HG03457 (cell line): ENCODE measurements at regions not wholly inside any gene's neighbourhood (a gene's known extent, or its start where the extent isn't known, plus 50 kb on each side); places are given as distances from the start of the nearest gene placed in this dataset.

ENCODE experiments used
- ATAC-seq: cut with Tn5 transposase; IDR thresholded peaks from one replicate; pipeline ENCODE4 v1.9.1; 2021; ENCODE audit warnings: moderate number of reproducible peaks; ENCODE audit not compliant: unreplicated experiment

DNA sequence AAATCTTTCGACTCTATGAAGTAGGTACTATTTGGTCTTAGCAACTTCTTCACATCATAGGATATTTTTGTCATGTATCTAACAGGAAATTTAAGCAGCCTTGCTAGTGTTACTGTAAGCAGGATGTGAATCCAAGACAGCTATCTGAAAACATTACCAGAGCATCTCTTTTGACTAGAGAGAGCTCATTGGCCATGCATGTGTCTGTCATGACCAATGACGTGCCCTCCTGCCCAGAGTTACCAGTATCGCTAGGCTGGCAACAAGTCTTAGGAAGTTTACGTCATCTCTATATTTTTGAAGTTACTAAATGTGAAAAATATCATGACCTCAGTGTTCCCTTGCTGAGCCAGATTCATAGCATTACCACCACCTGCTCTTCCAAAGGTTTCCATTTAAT lies 130.9 kb upstream of the TP63 start:
- ATAC-seq = no peak

GRCh38 chr3:189500798-189501495 lies 130.2 kb upstream of the TP63 start:
- ATAC-seq = no peak

DNA sequence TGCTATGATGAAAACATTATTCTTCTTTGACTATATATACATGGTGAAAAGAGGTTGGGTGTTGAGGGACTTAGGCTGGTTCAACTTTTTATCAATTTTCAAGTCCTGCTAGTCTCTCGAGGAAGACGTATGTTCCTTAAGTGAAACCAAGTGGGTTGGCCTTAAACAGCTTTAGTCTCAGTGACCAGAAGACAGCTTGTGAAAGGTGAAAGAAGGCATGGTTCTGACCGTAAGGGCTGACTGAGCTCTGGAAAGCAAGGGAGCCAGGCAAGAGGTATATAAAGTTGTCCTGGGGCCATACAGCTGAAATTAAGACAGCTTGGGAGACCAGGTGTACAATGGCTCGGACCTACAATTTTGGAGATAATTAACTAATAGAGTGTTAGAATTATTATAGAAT lies 128.9 kb upstream of the TP63 start:
- no peak for ATAC-seq

GRCh38 chr3:189502676-189503257 lies 128.4 kb upstream of the TP63 start:
- no peak for ATAC-seq

GRCh38 chr3:189507856-189508255 lies 123.3 kb upstream of the TP63 start:
- peak; percentile 72 for ATAC-seq

DNA sequence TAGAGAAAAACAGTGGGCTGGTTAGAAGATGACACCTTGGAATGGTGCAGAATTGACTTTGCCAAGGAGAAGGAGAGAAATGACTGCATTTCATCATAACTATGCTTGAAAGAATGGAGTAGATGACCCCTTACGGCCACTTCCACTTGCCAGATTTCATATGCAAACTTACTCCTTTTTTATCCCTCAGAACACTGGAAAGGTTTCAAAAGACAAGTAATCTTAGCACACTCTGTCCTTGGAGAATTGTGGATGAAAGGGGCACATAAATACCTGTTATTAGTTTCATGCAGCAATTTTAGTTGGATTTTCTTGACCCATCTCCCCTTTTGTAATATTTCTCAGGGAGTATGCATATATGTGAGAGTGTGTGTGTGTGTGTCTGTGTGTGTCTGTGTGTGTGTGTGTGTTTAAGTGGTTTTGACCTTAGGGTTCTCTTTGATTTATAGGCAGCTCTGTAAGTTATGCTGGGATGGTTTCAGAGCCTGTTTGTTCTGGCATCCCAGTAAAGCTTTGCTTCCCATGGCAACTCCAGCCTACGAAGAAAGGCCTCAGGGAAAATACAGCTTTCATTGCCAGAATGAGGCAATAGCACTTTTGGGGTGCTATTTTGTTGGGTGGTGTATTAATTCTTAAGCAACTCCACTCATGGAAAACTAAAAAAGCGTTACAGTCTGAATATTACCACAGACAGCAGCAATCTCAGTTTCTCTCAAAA lies 122.2 kb upstream of the TP63 start:
- ATAC-seq = no peak

DNA sequence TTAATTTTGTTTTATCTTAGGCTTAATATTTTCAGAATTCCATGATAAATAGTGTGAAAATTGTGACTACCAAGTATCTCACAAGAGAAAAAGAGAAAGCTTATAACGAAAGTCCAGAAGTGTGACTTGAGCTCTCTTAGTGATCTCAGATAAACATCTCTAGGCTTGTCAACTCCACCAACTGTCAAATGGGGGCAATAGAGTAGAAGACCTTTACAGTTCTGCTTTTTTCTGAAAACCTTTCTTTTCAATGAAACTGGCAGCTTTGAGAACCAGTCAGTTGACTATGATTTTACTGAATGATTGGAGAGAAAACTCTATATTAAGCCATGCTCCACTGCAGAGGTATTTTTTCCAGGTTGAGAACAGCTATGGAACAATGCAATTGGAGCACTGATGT lies 119.2 kb upstream of the TP63 start:
- ATAC-seq = peak; percentile 62

- no peak for ATAC-seq
These were observed 118.4 kb upstream of the TP63 start for GRCh38 chr3:189512821-189513220.

DNA sequence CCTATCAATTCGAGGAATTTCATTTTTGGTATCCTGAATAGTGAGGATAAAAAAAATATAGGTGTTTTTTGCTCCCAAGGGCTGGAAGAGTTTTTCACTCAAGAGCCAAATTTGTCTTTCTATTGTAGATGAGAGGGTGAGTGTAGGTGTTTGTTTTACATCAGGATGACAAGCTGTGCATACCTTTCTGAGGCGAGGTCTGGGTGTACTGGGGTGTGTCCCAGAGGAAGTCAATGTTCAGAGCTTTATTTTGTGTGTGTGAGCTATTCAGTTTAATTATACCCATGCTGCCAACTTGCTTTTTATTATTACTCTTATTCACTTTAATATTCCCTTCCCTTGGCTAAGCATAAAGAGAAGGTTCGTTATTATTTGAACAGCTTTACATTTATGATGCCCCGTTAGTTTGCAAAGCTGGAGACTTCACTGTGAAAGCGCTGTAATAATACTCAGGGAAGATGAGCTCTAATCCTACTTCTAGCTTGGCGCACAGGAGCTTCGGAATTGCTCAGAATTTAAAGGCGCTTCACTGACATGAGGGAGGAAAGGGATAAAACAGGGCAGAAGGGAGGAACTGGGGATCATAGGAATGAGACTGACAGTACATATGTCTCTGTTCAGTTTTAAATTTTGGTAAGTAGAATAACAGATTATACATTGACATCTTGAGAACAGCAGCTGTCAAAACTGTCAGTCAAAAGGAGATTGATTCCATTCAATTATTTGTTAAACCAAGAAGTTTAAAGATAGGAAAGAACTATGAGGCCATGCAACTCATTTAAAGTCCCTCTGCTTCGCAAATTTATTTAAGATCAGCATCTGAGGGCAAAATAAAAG lies 117.7 kb upstream of the TP63 start:
- ATAC-seq = no peak

DNA sequence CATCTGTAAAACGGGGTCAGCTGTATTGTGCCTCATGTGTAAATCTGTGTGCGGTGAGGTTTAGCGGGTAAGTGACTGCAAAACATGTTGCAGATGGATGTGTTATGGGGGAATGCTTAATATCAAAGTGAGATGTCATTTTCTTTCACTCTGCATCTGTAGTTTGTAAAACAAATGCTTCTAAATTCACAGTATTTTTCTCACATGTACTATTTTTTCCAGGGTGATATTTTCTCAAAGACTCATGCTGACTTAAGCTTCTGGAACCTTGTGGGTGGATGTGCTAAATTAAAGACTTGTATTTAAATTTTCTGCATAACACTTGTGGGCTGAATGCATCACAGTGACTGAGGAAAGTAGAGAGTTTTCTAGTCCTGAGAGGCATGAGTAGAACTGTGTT lies 115.2 kb upstream of the TP63 start:
- no peak for ATAC-seq

- ATAC-seq = no peak
These were observed 113.2 kb upstream of the TP63 start for GRCh38 chr3:189517981-189518380.

GRCh38 chr3:189519458-189519857 lies 111.7 kb upstream of the TP63 start:
- ATAC-seq = no peak

- no peak for ATAC-seq
These were observed 101.7 kb upstream of the TP63 start for GRCh38 chr3:189529468-189529867.

DNA sequence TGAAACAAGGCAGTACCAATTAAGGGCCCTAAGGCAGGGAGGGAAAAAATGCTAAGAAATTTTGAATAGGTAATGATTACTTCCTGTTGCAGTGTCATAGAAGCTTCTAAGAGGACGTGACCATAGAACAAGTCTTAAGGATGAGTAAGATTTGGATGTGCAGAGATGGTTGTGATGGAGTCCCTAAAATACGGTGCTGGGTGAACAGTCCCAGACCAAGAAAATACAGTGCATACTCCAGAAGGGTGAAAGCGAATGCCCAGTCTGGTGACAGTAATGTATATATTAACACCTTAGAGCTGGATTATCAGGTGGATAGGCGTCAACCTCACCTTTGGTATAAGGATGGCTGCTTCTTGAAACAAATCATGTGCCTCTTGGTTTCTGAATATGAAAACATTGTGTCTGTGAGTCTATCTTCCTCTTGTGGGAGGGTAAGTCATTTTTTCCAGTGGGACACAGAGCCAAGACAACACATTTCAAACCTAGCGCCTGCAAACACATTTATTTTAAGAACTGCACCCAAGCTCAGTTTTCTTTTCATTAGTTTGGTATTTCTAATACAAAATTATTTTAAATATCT lies 101.2 kb upstream of the TP63 start:
- ATAC-seq = no peak

- no peak for ATAC-seq
These were observed 100.4 kb upstream of the TP63 start for GRCh38 chr3:189530822-189531221.

DNA sequence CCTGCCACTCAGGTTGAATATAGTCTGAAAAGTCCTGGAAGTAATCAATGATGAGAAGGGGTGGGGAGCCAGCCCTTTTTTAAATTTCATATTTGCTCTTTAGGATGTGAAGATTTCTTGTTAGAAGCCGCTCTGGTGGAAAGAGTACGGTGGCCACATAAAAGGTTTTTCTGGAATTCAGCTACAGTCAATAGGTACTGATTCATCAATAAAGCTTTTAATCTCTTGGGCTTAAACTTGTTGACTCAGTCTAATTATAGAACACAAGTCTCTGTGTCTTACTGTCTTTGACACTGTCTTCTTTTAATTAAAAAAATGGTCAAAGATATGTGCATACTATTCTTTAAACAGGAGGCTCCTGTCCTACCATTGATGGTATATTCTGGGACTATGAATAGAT lies 99.9 kb upstream of the TP63 start:
- no peak for ATAC-seq

DNA sequence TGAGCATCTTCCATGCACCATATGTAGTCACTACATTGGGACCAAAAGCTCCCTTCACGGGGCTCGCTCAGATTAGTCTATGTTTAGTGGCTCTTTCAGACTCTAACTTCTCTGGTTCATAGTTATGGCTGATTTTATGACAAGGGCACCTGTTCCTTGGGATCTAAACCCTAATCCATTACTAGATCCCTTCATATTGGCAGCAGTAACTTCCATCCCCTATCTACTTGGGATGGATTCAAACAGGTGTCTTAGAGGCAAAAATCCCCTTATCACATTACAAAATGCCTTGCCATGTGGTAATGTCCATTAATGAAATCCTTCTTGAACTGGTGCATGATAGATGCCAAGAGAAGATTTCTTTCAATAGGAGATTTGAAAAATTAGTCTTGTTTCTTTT lies 96.7 kb upstream of the TP63 start:
- ATAC-seq = no peak

GRCh38 chr3:189537135-189537534 lies 94.1 kb upstream of the TP63 start:
- ATAC-seq = no peak

DNA sequence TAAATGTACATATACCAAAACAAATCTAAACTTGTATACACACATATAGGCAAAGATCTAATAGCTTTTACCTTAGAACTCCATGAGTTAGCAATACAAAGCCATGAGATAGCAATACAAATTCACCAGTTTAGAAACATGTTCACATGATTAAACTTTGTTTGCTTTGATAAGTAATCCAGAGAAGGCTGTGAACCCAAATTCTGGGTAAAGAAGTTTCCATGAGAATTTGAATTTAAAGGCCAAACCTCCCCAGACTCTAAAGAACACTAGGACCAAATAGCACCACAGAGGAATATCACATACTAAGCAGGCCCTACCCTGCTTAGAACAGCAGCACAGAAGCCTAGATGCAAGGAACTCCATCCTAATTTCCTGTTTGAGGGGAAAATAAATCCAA lies 83.7 kb upstream of the TP63 start:
- no peak for ATAC-seq

GRCh38 chr3:189548053-189548452 lies 83.1 kb upstream of the TP63 start:
- ATAC-seq = no peak

DNA sequence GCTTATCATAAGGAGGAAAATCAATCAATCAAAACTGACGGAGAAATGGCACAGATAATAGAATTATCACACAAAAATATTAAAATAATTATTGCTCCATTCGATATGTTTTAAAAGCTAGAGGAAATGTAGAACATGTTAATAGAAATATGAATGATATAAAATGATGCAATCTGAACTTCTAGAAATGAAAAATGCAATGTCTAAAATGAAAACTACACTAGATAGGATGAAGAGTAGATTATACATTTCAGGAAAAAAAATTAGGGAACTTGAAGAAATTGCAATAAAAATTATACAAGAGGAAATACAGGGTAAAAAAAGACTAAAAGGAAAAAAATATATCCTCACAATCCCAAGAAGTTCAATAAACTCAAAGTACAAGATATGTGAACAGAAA lies 80.2 kb upstream of the TP63 start:
- no peak for ATAC-seq
